HEK293 (cell line): ENCODE measurements at regions not wholly inside any gene's neighbourhood (a gene's known extent, or its start where the extent isn't known, plus 50 kb on each side); places are given as distances from the start of the nearest gene placed in this dataset.
A peak's percentile ranks its signal among the peaks of the same experiment; 100 is the strongest.

Experiments
- CTCF ChIA-PET: fragments of 350-600 bp; formaldehyde crosslinking; extraction: SDS; loops from one replicate; lab custom pipeline; 2021; ENCODE audit warnings: antibody characterized with exemption; lab: Yijun Ruan, JAX
- POLR2A ChIA-PET: fragments of 300-600 bp; formaldehyde crosslinking; extraction: SDS; loops from one replicate; lab custom pipeline; 2020; ENCODE audit warnings: antibody characterized with exemption, inconsistent platforms; lab: Yijun Ruan, JAX
- H3K27ac ChIP-seq: fragments of 200-500 bp; sonication (Bioruptor generic); 2 replicates; pipeline ENCODE4 v1.5.1; 2014; ENCODE audit warnings: low read depth, low read length, control low read depth, inconsistent platforms; ENCODE audit errors: extremely low read depth
- H3K36me3 ChIP-seq, 2 experiments: fragments of 200-500 bp in 1 of 2; sonication (Bioruptor generic) in 1 of 2; 1 replicate in 1 of 2; 2 replicates in 1 of 2; pipeline ENCODE4 v1.5.1; 2014 to 2017; ENCODE audit warnings: inconsistent platforms in 2 of 2, low read length in 2 of 2; ENCODE audit not compliant: control insufficient read depth in 2 of 2, insufficient read depth in 1 of 2
- H3K4me1 ChIP-seq: fragments of 200-500 bp; sonication (Bioruptor generic); 2 replicates; pipeline ENCODE4 v1.5.1; 2014; ENCODE audit warnings: mild to moderate bottlenecking, low read length, inconsistent platforms; ENCODE audit not compliant: control insufficient read depth, insufficient read depth
- H3K4me3 ChIP-seq: 2 replicates; pipeline ENCODE4 v1.5.1; 2011; ENCODE audit warnings: low read depth, mild to moderate bottlenecking, control low read depth, low read length, moderate library complexity
- H3K9me3 ChIP-seq: fragments of 200-500 bp; sonication (Bioruptor generic); 2 replicates; pipeline ENCODE4 v1.5.1; 2014; ENCODE audit warnings: low read depth, low read length, inconsistent platforms; ENCODE audit not compliant: control insufficient read depth, insufficient read depth
- AEBP2 ChIP-seq: fragments of 450-650 bp; formaldehyde crosslinking; IDR thresholded peaks from 2 replicates; pipeline ENCODE4 v1.5.1; 2016; ENCODE audit warnings: missing biosample characterization, missing genetic modification characterization, borderline replicate concordance
- KLF10 ChIP-seq: fragments of 450-650 bp; IDR thresholded peaks from 2 replicates; pipeline ENCODE4 v1.5.1; 2018; ENCODE audit warnings: missing biosample characterization, mild to moderate bottlenecking, missing genetic modification characterization
- PATZ1 ChIP-seq: fragments of 450-650 bp; formaldehyde crosslinking; IDR thresholded peaks from 2 replicates; pipeline ENCODE4 v1.5.1; 2016; ENCODE audit warnings: missing biosample characterization, missing genetic modification characterization
- TSHZ1 ChIP-seq: fragments of 450-650 bp; formaldehyde crosslinking; IDR thresholded peaks from 2 replicates; pipeline ENCODE4 v1.5.1; 2016; ENCODE audit warnings: missing biosample characterization, missing genetic modification characterization, borderline replicate concordance
- WT1 ChIP-seq: fragments of 450-650 bp; formaldehyde crosslinking; IDR thresholded peaks from 2 replicates; pipeline ENCODE4 v1.5.1; 2016; ENCODE audit warnings: missing biosample characterization, missing genetic modification characterization
- ZEB2 ChIP-seq: fragments of 450-650 bp; formaldehyde crosslinking; IDR thresholded peaks from 2 replicates; pipeline ENCODE4 v1.5.1; 2016; ENCODE audit warnings: missing biosample characterization, missing genetic modification characterization
- ZNF140 ChIP-seq: fragments of 450-650 bp; formaldehyde crosslinking; IDR thresholded peaks from 2 replicates; pipeline ENCODE4 v1.5.1; 2016; ENCODE audit warnings: missing biosample characterization, missing genetic modification characterization
- ZNF146 ChIP-seq: fragments of 450-650 bp; formaldehyde crosslinking; IDR thresholded peaks from 2 replicates; pipeline ENCODE4 v1.5.1; 2016; ENCODE audit warnings: missing biosample characterization, missing genetic modification characterization
- ZNF184 ChIP-seq: fragments of 450-650 bp; IDR thresholded peaks from 2 replicates; pipeline ENCODE4 v1.5.1; 2018; ENCODE audit warnings: missing biosample characterization, mild to moderate bottlenecking, missing genetic modification characterization
- ZNF202 ChIP-seq: fragments of 450-650 bp; formaldehyde crosslinking; IDR thresholded peaks from 2 replicates; pipeline ENCODE4 v1.5.1; 2016; ENCODE audit warnings: missing biosample characterization, missing genetic modification characterization, borderline replicate concordance
- ZNF23 ChIP-seq: fragments of 450-650 bp; formaldehyde crosslinking; IDR thresholded peaks from 2 replicates; pipeline ENCODE4 v1.5.1; 2016; ENCODE audit warnings: missing biosample characterization, missing genetic modification characterization, borderline replicate concordance
- ZNF239 ChIP-seq: fragments of 450-650 bp; formaldehyde crosslinking; IDR thresholded peaks from 2 replicates; pipeline ENCODE4 v1.5.1; 2016; ENCODE audit warnings: missing biosample characterization, missing genetic modification characterization
- ZNF366 ChIP-seq: fragments of 450-650 bp; formaldehyde crosslinking; conservative IDR thresholded peaks from 2 replicates; pipeline ENCODE4 v1.5.1; 2016; ENCODE audit warnings: missing biosample characterization, missing genetic modification characterization
- ZNF544 ChIP-seq: fragments of 450-650 bp; formaldehyde crosslinking; IDR thresholded peaks from 2 replicates; pipeline ENCODE4 v1.5.0; 2017; ENCODE audit warnings: missing biosample characterization, missing genetic modification characterization
- ZNF629 ChIP-seq: fragments of 450-650 bp; formaldehyde crosslinking; IDR thresholded peaks from 2 replicates; pipeline ENCODE4 v1.5.1; 2017; ENCODE audit warnings: missing biosample characterization, missing genetic modification characterization
- ZNF660 ChIP-seq: fragments of 450-650 bp; IDR thresholded peaks from 2 replicates; pipeline ENCODE4 v1.5.1; 2018; ENCODE audit warnings: missing biosample characterization, mild to moderate bottlenecking, missing genetic modification characterization
- ZNF664 ChIP-seq: fragments of 450-650 bp; formaldehyde crosslinking; IDR thresholded peaks from 2 replicates; pipeline ENCODE4 v1.5.1; 2016; ENCODE audit warnings: missing biosample characterization, missing genetic modification characterization
- TF ChIP-seq, protein P1 (sequence below): fragments of 450-650 bp; formaldehyde crosslinking; IDR thresholded peaks from 2 replicates; pipeline ENCODE4 v1.5.1; 2016; ENCODE audit warnings: missing biosample characterization, missing genetic modification characterization
- TF ChIP-seq, protein P2 (sequence below): fragments of 450-650 bp; IDR thresholded peaks from 2 replicates; pipeline ENCODE4 v1.5.1; 2018; ENCODE audit warnings: missing biosample characterization, missing genetic modification characterization
- TF ChIP-seq, protein P3 (sequence below): fragments of 450-650 bp; formaldehyde crosslinking; IDR thresholded peaks from 2 replicates; pipeline ENCODE4 v1.5.1; 2017; ENCODE audit warnings: missing biosample characterization, missing genetic modification characterization

DNA sequence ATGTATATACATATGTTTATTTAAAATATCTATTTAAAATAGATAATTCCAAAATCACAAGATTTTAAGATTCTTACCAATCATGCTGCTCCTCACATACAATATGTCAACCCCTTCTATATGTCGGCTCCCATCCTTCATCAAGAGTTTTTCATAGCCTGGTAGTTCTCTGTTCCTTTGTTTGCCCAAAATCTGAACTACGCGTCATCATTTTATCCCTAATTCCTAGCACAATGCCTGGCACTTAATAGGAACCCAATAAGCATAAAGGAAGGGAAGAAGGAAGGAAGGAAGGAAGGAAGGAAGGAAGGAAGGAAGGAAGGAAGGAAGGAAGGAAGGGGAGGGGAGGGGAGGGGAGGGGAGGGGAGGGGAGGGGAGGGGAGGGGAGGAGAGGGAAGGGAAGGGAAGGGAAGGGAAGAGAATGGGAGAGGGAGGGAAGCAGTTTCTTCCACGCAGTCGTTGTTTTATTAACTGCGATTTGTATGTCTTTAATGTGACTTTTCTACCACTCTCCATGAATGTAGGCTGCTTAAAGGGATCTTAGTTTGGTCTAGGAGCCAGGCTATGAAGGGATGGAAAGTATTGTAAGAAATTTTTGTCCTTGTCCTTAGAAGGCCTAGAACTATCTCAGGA lies 83.3 kb upstream of the PCGF5 start (continued):
- TF ChIP-seq, protein P1, sequence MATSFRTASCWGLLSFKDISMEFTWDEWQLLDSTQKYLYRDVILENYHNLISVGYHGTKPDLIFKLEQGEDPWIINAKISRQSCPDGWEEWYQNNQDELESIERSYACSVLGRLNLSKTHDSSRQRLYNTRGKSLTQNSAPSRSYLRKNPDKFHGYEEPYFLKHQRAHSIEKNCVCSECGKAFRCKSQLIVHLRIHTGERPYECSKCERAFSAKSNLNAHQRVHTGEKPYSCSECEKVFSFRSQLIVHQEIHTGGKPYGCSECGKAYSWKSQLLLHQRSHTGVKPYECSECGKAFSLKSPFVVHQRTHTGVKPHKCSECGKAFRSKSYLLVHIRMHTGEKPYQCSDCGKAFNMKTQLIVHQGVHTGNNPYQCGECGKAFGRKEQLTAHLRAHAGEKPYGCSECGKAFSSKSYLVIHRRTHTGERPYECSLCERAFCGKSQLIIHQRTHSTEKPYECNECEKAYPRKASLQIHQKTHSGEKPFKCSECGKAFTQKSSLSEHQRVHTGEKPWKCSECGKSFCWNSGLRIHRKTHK (tag by site-specific recombination), result no peak
- no peak for TF ChIP-seq ZNF239 (tag by site-specific recombination)
- no peak for TF ChIP-seq ZNF184 (tag by site-specific recombination)
- TF ChIP-seq, protein P2, sequence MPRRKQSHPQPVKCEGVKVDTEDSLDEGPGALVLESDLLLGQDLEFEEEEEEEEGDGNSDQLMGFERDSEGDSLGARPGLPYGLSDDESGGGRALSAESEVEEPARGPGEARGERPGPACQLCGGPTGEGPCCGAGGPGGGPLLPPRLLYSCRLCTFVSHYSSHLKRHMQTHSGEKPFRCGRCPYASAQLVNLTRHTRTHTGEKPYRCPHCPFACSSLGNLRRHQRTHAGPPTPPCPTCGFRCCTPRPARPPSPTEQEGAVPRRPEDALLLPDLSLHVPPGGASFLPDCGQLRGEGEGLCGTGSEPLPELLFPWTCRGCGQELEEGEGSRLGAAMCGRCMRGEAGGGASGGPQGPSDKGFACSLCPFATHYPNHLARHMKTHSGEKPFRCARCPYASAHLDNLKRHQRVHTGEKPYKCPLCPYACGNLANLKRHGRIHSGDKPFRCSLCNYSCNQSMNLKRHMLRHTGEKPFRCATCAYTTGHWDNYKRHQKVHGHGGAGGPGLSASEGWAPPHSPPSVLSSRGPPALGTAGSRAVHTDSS, result no peak
- no peak for TF ChIP-seq AEBP2 (tag by site-specific recombination)
- TF ChIP-seq KLF10 (tag by site-specific recombination), result no peak
- TF ChIP-seq ZNF23 (tag by site-specific recombination), result no peak
- no peak for TF ChIP-seq PATZ1 (tag by site-specific recombination)

DNA sequence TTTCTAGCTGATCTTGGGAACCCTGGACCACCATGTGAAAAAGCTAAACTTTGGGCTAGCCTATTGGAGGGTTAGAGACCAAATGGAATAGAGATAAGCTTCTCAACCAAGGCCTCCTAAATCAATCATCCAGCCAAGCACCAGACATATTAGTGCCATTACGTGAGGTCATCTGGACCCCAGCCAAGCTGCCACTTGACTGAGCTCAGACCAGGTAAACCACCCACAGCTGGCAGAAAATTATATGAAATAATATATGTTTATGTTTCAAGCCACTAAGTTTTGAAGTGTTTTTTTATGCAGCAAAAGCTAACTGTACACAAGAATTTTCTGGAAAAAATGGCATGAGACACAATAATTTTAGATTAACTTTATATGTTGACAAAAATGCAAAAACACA lies 82.6 kb upstream of the PCGF5 start:
- POLR2A ChIA-PET, result no interaction called here
- Histone ChIP-seq H3K27ac (no peak overlapping the region), H3K4me1 (peaks cover 9% of the 10 kb centered on the region), H3K36me3 (no peaks in the 10 kb centered on the region), H3K9me3 (no peaks in the 10 kb centered on the region), H3K4me3 (no peak overlapping the region)
- TF ChIP-seq ZEB2 (tag by site-specific recombination) (peak; percentile 32; the same call in 1 of the 2 replicates), PATZ1 (tag by site-specific recombination) (no peak), ZNF544 (no peak), ZNF660 (0 out of 2 replicates have a peak, but pooled peaks have one; percentile 43), ZNF140 (tag by site-specific recombination) (no peak), ZNF184 (tag by site-specific recombination) (0 out of 2 replicates have a peak, but pooled peaks have one; percentile 55), TSHZ1 (tag by site-specific recombination) (0 out of 2 replicates have a peak, but pooled peaks have one; percentile 63), ZNF664 (tag by site-specific recombination) (no peak), ZNF629 (tag by site-specific recombination) (peak; percentile 23; the same call in 1 of the 2 replicates), ZNF366 (tag by site-specific recombination) (peak; percentile 45), ZNF146 (no peak), WT1 (tag by site-specific recombination) (no peak), ZNF202 (tag by site-specific recombination) (no peak)
- TF ChIP-seq, protein P3, sequence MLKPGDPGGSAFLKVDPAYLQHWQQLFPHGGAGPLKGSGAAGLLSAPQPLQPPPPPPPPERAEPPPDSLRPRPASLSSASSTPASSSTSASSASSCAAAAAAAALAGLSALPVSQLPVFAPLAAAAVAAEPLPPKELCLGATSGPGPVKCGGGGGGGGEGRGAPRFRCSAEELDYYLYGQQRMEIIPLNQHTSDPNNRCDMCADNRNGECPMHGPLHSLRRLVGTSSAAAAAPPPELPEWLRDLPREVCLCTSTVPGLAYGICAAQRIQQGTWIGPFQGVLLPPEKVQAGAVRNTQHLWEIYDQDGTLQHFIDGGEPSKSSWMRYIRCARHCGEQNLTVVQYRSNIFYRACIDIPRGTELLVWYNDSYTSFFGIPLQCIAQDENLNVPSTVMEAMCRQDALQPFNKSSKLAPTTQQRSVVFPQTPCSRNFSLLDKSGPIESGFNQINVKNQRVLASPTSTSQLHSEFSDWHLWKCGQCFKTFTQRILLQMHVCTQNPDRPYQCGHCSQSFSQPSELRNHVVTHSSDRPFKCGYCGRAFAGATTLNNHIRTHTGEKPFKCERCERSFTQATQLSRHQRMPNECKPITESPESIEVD, result peak; percentile 72
- CTCF ChIA-PET, result interaction anchor here (0.6 to 0.7 kb wide), 2 partner anchors 67 to 143 kb away, joined by 3 to 5 read pairs; no protein-coding TSS in a partner anchor
